ENCODE measurements at regions not wholly inside any gene's neighbourhood (a gene's known extent, or its start where the extent isn't known, plus 50 kb on each side); places are given as distances from the start of the nearest gene placed in this dataset.

DNA sequence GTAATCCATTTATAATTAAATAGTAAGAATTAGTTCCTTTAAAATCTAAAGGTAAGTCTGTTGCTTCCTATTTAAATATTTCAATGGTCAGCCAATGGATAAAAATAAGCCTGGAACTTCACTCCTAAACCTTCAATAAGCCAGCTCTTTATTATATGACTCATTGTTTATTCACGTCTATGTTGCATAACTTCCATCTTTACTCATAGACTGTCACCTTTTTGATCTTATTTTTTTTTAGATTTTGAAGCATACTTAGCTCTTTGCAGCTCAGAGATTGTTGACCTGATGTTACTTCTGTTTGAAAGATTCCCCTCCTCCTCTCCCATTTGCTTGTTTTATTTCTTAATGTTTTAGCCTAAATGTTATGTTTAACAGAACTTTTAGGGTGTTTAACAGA, 1571.2 kb upstream of the RAG2 start:
- Mint-ChIP-seq H3K4me3 (ENCODE audit: unreplicated experiment) (no peak overlapping the region), H3K27me3 (ENCODE audit: unreplicated experiment) (no peaks in the 10 kb centered on the region), H3K36me3 (ENCODE audit: unreplicated experiment) (peaks cover 3% of the 10 kb centered on the region), H3K27ac (ENCODE audit: unreplicated experiment) (peak overlapping the region; percentile 8), H3K4me1 (ENCODE audit: unreplicated experiment) (peaks cover 25% of the 10 kb centered on the region), H3K9me3 (ENCODE audit: unreplicated experiment) (peaks cover 5% of the 10 kb centered on the region)
- no peak for DNase-seq (ENCODE audit: extremely low spot score, unreplicated experiment)
- TF ChIP-seq CTCF (IDR thresholded peaks at IDR 0.05), result no peak

- no peak for TF ChIP-seq CTCF (IDR thresholded peaks at IDR 0.05)
- H3K27me3 Mint-ChIP-seq (ENCODE audit: unreplicated experiment), result no peaks in the 10 kb centered on the region
- H3K9me3 Mint-ChIP-seq (ENCODE audit: unreplicated experiment), result peaks cover 9% of the 10 kb centered on the region
- peaks cover 3% of the 10 kb centered on the region for H3K36me3 Mint-ChIP-seq (ENCODE audit: unreplicated experiment)
- H3K4me1 Mint-ChIP-seq (ENCODE audit: unreplicated experiment), result peaks cover 5% of the 10 kb centered on the region
- H3K4me3 Mint-ChIP-seq (ENCODE audit: unreplicated experiment), result no peak overlapping the region
- no peak for DNase-seq (ENCODE audit: extremely low spot score, unreplicated experiment)
- no peak overlapping the region for H3K27ac Mint-ChIP-seq (ENCODE audit: unreplicated experiment)
Measured at GRCh38 chr11:38163526-38163925, 1565.5 kb upstream of the RAG2 start.

- TF ChIP-seq CTCF (IDR thresholded peaks at IDR 0.05), result no peak
- H3K4me3 Mint-ChIP-seq (ENCODE audit: unreplicated experiment), result no peak overlapping the region
- no peaks in the 10 kb centered on the region for H3K36me3 Mint-ChIP-seq (ENCODE audit: unreplicated experiment)
- H3K9me3 Mint-ChIP-seq (ENCODE audit: unreplicated experiment), result peaks cover 4% of the 10 kb centered on the region
- H3K27me3 Mint-ChIP-seq (ENCODE audit: unreplicated experiment), result no peaks in the 10 kb centered on the region
- no peaks in the 10 kb centered on the region for H3K4me1 Mint-ChIP-seq (ENCODE audit: unreplicated experiment)
- no peak overlapping the region for H3K27ac Mint-ChIP-seq (ENCODE audit: unreplicated experiment)
- DNase-seq (ENCODE audit: extremely low spot score, unreplicated experiment), result no peak
Measured at GRCh38 chr11:38160433-38160832, 1562.4 kb upstream of the RAG2 start.

- Mint-ChIP-seq H3K4me3 (ENCODE audit: unreplicated experiment) (no peak overlapping the region), H3K27ac (ENCODE audit: unreplicated experiment) (no peak overlapping the region)
Measured at GRCh38 chr11:38159038-38159437, 1561.0 kb upstream of the RAG2 start.

DNA sequence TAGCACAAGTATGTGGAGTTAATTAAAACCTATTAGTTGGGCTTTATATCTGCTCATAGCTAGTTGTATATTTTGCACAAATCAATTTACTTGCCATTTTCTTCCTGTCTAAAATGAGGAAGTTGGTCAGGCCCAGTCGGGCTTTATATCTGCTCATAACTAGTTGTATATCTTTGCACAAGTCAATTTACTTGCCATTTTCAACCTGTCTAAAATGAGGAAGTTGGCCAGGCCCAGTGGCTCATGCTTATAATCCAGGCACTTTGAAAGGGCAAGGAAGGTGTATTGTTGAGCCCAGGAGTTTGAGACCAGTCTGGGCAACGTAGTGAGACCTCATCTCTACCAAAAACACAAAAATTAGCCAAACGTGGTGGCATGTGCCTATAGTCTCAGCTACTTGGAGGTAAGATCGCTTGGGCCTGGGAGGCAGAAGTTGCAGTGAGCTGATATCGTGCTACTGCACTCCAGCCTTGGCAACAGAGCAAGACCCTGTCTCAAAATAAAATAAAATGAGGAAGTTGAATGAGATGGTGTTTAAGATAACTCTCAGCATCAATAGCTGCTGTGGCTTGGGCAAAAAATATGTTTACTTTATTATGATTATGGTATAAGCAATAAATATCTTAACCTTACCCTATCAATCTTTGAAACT, 1558.6 kb upstream of the RAG2 start:
- H3K27me3 Mint-ChIP-seq (ENCODE audit: unreplicated experiment), result no peaks in the 10 kb centered on the region
- no peaks in the 10 kb centered on the region for H3K36me3 Mint-ChIP-seq (ENCODE audit: unreplicated experiment)
- H3K27ac Mint-ChIP-seq (ENCODE audit: unreplicated experiment), result no peak overlapping the region
- no peak overlapping the region for H3K4me3 Mint-ChIP-seq (ENCODE audit: unreplicated experiment)
- peaks cover 1% of the 10 kb centered on the region for H3K4me1 Mint-ChIP-seq (ENCODE audit: unreplicated experiment)
- no peak for TF ChIP-seq CTCF (IDR thresholded peaks at IDR 0.05)
- H3K9me3 Mint-ChIP-seq (ENCODE audit: unreplicated experiment), result peaks cover 5% of the 10 kb centered on the region
- DNase-seq (ENCODE audit: extremely low spot score, unreplicated experiment), result no peak

More at GRCh38 chr11:38159038-38159437, 1561.0 kb upstream of the RAG2 start:
- no peak for TF ChIP-seq CTCF (IDR thresholded peaks at IDR 0.05)
- no peaks in the 10 kb centered on the region for H3K27me3 Mint-ChIP-seq (ENCODE audit: unreplicated experiment)
- no peaks in the 10 kb centered on the region for H3K4me1 Mint-ChIP-seq (ENCODE audit: unreplicated experiment)
- H3K9me3 Mint-ChIP-seq (ENCODE audit: unreplicated experiment), result peaks cover 4% of the 10 kb centered on the region
- H3K36me3 Mint-ChIP-seq (ENCODE audit: unreplicated experiment), result no peaks in the 10 kb centered on the region
- DNase-seq (ENCODE audit: extremely low spot score, unreplicated experiment), result no peak

Data from osteocyte (in vitro differentiated cells).